HG03469 (cell line): ENCODE measurements at regions not wholly inside any gene's neighbourhood (a gene's known extent, or its start where the extent isn't known, plus 50 kb on each side); places are given as distances from the start of the nearest gene placed in this dataset.
"Not testable (repeated sequence)": the region's sequence is repeated elsewhere in the genome, so short reads cannot be mapped to it uniquely, and the experiment has no call there.

Source experiments
- ATAC-seq: cut with Tn5 transposase; IDR thresholded peaks from one replicate; pipeline ENCODE4 v1.9.1; 2021; ENCODE audit warnings: mild to moderate bottlenecking, moderate library complexity, moderate number of reproducible peaks; ENCODE audit not compliant: unreplicated experiment

GRCh38 chr11:19419021-19419750, 178.4 kb upstream of the E2F8 start:
- ATAC-seq: no peak

- ATAC-seq: no peak
Measured at GRCh38 chr11:19418221-19418620, 177.5 kb upstream of the E2F8 start.

- not testable (repeated sequence) for ATAC-seq
Measured at GRCh38 chr11:19412070-19412469, 171.3 kb upstream of the E2F8 start.

GRCh38 chr11:19410032-19410431, 169.3 kb upstream of the E2F8 start:
- ATAC-seq: peak; percentile 65

- no peak for ATAC-seq
Measured at GRCh38 chr11:19409307-19409706, 168.6 kb upstream of the E2F8 start.

- ATAC-seq: no peak
Measured at GRCh38 chr11:19407677-19408270, 167.0 kb upstream of the E2F8 start.

GRCh38 chr11:19405966-19406365, 165.2 kb upstream of the E2F8 start:
- no peak for ATAC-seq

- no peak for ATAC-seq
Measured at GRCh38 chr11:19404787-19405186, 164.0 kb upstream of the E2F8 start.

GRCh38 chr11:19403196-19403895, 162.6 kb upstream of the E2F8 start:
- ATAC-seq: no peak

GRCh38 chr11:19400296-19400695, 159.6 kb upstream of the E2F8 start:
- ATAC-seq: no peak

- no peak for ATAC-seq
Measured at GRCh38 chr11:19398772-19399527, 158.2 kb upstream of the E2F8 start.

GRCh38 chr11:19398273-19398672, 157.5 kb upstream of the E2F8 start:
- ATAC-seq: no peak

GRCh38 chr11:19395050-19395449, 154.3 kb upstream of the E2F8 start:
- no peak for ATAC-seq

GRCh38 chr11:19394525-19395016, 153.8 kb upstream of the E2F8 start:
- peak; percentile 54 for ATAC-seq

- ATAC-seq: no peak
Measured at GRCh38 chr11:19393941-19394340, 153.2 kb upstream of the E2F8 start.

- no peak for ATAC-seq
Measured at GRCh38 chr11:19392847-19393518, 152.2 kb upstream of the E2F8 start.

GRCh38 chr11:19392321-19392720, 151.6 kb upstream of the E2F8 start:
- no peak for ATAC-seq

GRCh38 chr11:19391652-19392051, 150.9 kb upstream of the E2F8 start:
- no peak for ATAC-seq

GRCh38 chr11:19391026-19391425, 150.3 kb upstream of the E2F8 start:
- ATAC-seq: no peak

GRCh38 chr11:19389787-19390303, 149.1 kb upstream of the E2F8 start:
- ATAC-seq: no peak
